ENCODE measurements at regions not wholly inside any gene's neighbourhood (a gene's known extent, or its start where the extent isn't known, plus 50 kb on each side); places are given as distances from the start of the nearest gene placed in this dataset.

DNA sequence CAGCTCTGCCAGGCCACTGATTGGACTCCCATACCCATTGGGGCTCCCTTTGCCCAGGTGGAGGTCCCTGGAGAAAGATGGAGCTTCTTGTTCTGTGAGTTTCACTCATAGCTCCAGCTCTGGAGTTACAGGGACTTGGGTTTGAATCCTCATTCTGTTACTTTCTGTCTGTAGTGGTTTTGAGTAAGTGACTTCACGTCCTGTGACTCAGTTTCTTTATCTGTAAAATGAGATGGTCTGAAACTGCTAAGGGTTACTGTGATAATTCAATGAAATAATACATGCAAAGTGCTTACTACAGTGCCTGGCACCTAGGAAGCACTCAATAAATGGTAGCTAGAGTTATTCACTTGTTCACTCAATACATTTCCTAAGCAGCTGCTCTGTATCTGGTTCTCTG is 88.5 kb upstream of the SLC2A1 start:
- TF ChIP-seq, protein P1, sequence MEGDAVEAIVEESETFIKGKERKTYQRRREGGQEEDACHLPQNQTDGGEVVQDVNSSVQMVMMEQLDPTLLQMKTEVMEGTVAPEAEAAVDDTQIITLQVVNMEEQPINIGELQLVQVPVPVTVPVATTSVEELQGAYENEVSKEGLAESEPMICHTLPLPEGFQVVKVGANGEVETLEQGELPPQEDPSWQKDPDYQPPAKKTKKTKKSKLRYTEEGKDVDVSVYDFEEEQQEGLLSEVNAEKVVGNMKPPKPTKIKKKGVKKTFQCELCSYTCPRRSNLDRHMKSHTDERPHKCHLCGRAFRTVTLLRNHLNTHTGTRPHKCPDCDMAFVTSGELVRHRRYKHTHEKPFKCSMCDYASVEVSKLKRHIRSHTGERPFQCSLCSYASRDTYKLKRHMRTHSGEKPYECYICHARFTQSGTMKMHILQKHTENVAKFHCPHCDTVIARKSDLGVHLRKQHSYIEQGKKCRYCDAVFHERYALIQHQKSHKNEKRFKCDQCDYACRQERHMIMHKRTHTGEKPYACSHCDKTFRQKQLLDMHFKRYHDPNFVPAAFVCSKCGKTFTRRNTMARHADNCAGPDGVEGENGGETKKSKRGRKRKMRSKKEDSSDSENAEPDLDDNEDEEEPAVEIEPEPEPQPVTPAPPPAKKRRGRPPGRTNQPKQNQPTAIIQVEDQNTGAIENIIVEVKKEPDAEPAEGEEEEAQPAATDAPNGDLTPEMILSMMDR (IDR thresholded peaks at IDR 0.05; ENCODE audit: low read depth, low read length), result no peak
- no peak for TF ChIP-seq EZH2phosphoT487 (IDR thresholded peaks at IDR 0.05; ENCODE audit: low read depth)
